OCI-LY3 (cell line): ENCODE measurements at regions not wholly inside any gene's neighbourhood (a gene's known extent, or its start where the extent isn't known, plus 50 kb on each side); places are given as distances from the start of the nearest gene placed in this dataset.

Experiments used
- CTCF ChIP-seq: fragments of 200-600, 300-600 bp; sonication (generic); IDR thresholded peaks from 2 replicates; pipeline ENCODE4 v1.5.1; 2014; ENCODE audit warnings: antibody characterized with exemption, low read length, low read depth
- EZH2phosphoT487 ChIP-seq: fragments of 200-600 bp; shearing (Covaris generic); IDR thresholded peaks from 2 replicates; pipeline ENCODE4 v1.6.1; 2018; ENCODE audit warnings: antibody characterized with exemption, mixed run types, low read depth

GRCh38 chr14:86756521-86757190, 1226.7 kb downstream of the FLRT2 start:
- TF ChIP-seq EZH2phosphoT487, result no peak
- no peak for TF ChIP-seq CTCF
